MM.1S (cell line): ENCODE measurements at regions not wholly inside any gene's neighbourhood (a gene's known extent, or its start where the extent isn't known, plus 50 kb on each side); places are given as distances from the start of the nearest gene placed in this dataset.

Experiments
- CTCF ChIP-seq: fragments of 300-600 bp; sonication (generic); IDR thresholded peaks from 2 replicates; pipeline ENCODE4 v1.5.1; 2016; ENCODE audit warnings: antibody characterized with exemption, low read length, mixed read lengths
- EZH2 ChIP-seq: fragments of 300-600 bp; sonication (generic); optimal IDR thresholded peaks from 2 replicates; pipeline ENCODE3; 2017; ENCODE audit warnings: low read depth, mild to moderate bottlenecking, antibody characterized with exemption, low read length, mixed read lengths

DNA sequence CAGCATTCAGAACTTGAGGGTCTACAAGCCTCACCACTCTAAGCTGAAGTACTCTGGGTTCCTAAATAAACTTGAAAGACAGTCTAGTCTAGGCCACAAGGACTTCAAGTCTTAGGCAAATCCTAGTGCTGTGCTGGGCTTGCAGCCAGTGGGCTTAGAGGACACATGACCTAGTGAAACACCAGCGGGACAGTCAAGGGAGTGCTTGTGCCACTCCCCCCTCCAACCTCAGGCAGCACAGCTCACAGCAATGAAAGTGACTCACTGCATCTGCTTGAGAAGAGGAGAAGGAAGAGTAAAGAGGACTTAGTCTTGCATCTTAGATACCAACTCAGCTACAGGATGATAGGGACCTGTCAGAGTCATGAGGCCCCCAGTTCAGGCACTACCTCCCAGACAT, 438.1 kb downstream of the IPO8 start:
- TF ChIP-seq CTCF, result no peak
- no peak for TF ChIP-seq EZH2
